Prostate gland (tissue), 2 donors: ENCODE measurements at regions not wholly inside any gene's neighbourhood (a gene's known extent, or its start where the extent isn't known, plus 50 kb on each side); places are given as distances from the start of the nearest gene placed in this dataset.

Experiments used
- DNase-seq: peaks from one replicate; pipeline ENCODE4 v3.0.0-alpha.2; 2019; ENCODE audit warnings: low spot score
- H3K27ac ChIP-seq, 2 donors: fragments of 200-600 bp; sonication (generic); 2 replicates each; pipeline ENCODE4 v1.5.1; 2017 to 2019
- H3K27me3 ChIP-seq: fragments of 200-600 bp; sonication (generic); replicated peaks from 2 replicates; pipeline ENCODE4 v1.5.1; 2019; ENCODE audit not compliant: insufficient read depth
- H3K36me3 ChIP-seq, 2 donors: fragments of 200-600 bp; sonication (generic); 1 replicate in 1 of 2; 2 replicates in 1 of 2; pipeline versions ENCODE4 v1.5.1 to v1.8.1; 2017 to 2019
- H3K4me1 ChIP-seq: fragments of 200-600 bp; sonication (generic); replicated peaks from 2 replicates; pipeline ENCODE4 v1.5.1; 2019
- H3K4me3 ChIP-seq, 2 donors: fragments of 200-600 bp; sonication (generic); 2 replicates each; pipeline ENCODE4 v1.5.1; 2017 to 2019
- H3K9me3 ChIP-seq: fragments of 200-600 bp; sonication (generic); 2 replicates; pipeline ENCODE4 v1.5.1; 2017
- POLR2A ChIP-seq: fragments of 450-650 bp; IDR thresholded peaks from one replicate; pipeline ENCODE4 v1.6.1; 2016; ENCODE audit warnings: antibody characterized with exemption, mild to moderate bottlenecking
- POLR2AphosphoS5 ChIP-seq: sonication (generic); formaldehyde crosslinking; IDR thresholded peaks from one replicate; pipeline ENCODE4 v1.6.1; 2017; ENCODE audit warnings: antibody characterized with exemption
- WGBS: methylation state at CpG from one replicate; pipeline ENCODE4 v1.1.5; 2018; 5-methylcytosine and 5-hydroxymethylcytosine counted together
- intact Hi-C: fragments of 100-400 bp; cut with DNase I; formaldehyde crosslinking; loops from one replicate; pipeline ENCODE4 v1.14.2; 2022
- TF ChIP-seq, protein P1 (sequence below), 4 experiments: fragments of 200-600 bp in 2 of 4; fragments of 450-650 bp in 2 of 4; sonication (generic) in 2 of 4; IDR thresholded peaks; 1 replicate in 3 of 4; 2 replicates in 1 of 4; pipeline ENCODE4 v1.5.1; 2016 to 2019; ENCODE audit warnings: antibody characterized with exemption in 4 of 4, mild to moderate bottlenecking in 2 of 4, moderate library complexity in 2 of 4

DNA sequence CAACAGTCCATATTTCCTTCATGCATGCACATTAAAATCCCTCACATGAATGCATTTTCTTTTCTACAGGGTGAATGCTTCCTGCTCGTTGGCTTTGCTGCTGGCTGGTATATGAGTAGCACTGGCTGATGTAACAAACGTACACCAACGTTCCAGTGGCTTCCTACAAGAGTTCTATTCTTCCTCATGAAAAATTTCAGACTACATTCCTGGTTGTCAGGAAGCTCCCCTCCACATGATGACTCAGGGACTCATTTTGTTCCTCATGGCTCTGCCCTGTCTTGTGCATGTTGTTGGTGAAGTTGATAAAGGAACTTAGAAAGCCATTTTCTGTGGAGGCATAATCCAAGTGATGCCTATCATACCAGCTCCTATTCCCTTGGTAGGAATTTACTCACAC, 470.7 kb upstream of the KLF6 start:
- no peaks in the 10 kb centered on the region for H3K36me3 ChIP-seq
- H3K27ac ChIP-seq, result no peak overlapping the region
- no peaks in the 10 kb centered on the region for H3K4me1 ChIP-seq
- WGBS, result 89% methylated on average over 3 of the region's 3 CpGs
- DNase-seq, result no peak
- no peak for TF ChIP-seq POLR2A
- TF ChIP-seq, protein P1, sequence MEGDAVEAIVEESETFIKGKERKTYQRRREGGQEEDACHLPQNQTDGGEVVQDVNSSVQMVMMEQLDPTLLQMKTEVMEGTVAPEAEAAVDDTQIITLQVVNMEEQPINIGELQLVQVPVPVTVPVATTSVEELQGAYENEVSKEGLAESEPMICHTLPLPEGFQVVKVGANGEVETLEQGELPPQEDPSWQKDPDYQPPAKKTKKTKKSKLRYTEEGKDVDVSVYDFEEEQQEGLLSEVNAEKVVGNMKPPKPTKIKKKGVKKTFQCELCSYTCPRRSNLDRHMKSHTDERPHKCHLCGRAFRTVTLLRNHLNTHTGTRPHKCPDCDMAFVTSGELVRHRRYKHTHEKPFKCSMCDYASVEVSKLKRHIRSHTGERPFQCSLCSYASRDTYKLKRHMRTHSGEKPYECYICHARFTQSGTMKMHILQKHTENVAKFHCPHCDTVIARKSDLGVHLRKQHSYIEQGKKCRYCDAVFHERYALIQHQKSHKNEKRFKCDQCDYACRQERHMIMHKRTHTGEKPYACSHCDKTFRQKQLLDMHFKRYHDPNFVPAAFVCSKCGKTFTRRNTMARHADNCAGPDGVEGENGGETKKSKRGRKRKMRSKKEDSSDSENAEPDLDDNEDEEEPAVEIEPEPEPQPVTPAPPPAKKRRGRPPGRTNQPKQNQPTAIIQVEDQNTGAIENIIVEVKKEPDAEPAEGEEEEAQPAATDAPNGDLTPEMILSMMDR (IDR thresholded peaks at IDR 0.05), result no peak
- TF ChIP-seq POLR2AphosphoS5, result no peak
- H3K27me3 ChIP-seq, result no peaks in the 10 kb centered on the region
- intact Hi-C loops, result no loop called here
- H3K9me3 ChIP-seq, result no peaks in the 10 kb centered on the region
- no peak overlapping the region for H3K4me3 ChIP-seq

DNA sequence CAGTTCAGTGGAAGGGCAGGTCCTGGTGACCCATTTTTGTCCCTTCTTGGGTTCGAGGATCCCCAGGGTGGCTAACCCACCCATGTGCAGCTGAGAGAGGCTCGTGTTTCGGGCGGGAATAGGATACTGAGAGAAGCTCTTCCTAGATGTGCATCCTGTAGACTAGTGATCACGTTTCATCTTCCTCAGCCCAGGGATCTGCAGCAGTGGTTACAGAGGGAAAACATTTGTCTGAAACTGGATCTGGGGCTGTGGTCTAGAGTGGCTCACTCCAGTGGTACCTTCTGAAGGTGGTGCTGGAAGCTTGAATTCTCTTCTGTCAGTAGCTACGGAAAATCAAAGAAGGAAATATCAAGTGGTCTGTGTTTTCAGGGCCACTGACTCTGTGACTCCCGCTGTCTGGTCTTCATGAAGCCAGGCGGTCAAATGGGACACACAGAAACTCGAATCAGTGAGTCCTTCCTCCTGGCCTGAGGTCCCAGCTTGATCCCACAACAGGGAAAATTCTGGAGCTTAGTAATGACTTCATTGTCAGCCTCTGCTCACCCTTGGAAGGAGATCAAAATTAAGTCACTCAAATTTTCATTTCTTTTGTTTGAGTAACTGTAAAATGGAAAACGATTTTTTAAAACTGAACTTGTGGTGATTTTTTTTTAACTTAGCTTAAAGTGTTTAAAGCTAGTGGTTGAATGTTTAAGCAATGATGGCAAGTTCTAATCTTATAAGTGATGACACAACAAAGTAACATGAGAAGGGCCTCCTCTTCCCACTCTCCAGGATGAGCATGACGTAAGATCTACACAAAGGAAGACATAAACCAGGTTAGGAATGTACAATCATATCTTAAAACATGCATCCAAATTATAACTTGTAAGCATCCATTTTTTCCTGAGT, 469.3 kb upstream of the KLF6 start:
- intact Hi-C loops, result no loop called here
- Histone ChIP-seq H3K9me3 (no peaks in the 10 kb centered on the region), H3K36me3 (no peaks in the 10 kb centered on the region), H3K4me3 (no peak overlapping the region), H3K27ac (no peak overlapping the region), H3K27me3 (no peaks in the 10 kb centered on the region), H3K4me1 (no peaks in the 10 kb centered on the region)
- 86% methylated on average over 11 of the region's 11 CpGs for WGBS
- DNase-seq, result no peak
- TF ChIP-seq, protein P1 (IDR thresholded peaks at IDR 0.05), result no peak
- TF ChIP-seq POLR2AphosphoS5 (no peak), POLR2A (no peak)

DNA sequence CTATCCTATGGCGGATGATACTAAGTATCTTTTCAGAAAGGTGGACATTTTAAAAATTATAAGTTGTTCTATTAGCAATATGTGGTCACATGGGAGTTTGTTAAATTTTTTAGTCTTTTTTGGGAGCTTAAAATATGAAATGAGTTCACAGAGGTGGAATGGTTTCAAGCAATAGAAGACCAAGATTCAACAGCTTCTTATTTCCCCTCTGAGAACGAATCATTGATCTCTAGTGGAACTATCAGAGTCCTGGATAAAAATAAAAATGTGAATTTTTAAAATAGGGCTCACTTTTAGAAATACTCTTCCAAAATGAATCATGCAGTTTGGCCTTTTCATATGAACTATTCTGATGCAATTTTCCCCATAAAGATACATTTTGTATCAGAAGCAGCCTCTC, 467.7 kb upstream of the KLF6 start:
- intact Hi-C loops, result no loop called here

DNA sequence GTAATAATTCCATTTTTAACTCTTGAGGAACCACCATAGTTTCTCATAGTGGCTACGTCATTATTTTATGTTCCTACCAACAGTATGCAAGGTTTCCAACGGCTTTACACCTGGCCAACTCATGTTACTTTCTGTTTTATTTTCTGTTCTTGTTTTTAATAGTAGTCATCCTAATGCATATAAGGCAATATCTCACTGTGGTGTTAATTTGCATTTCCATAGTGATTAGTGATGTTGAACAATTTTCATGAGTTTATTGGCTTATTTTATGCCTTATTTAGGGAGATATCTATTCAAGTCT, 465.5 kb upstream of the KLF6 start:
- Histone ChIP-seq H3K4me1 (no peaks in the 10 kb centered on the region), H3K36me3 (no peaks in the 10 kb centered on the region), H3K9me3 (no peaks in the 10 kb centered on the region), H3K27me3 (no peaks in the 10 kb centered on the region), H3K27ac (no peak overlapping the region), H3K4me3 (no peak overlapping the region)
- 93% methylated on average over 2 of the region's 2 CpGs for WGBS
- intact Hi-C loops, result no loop called here
- TF ChIP-seq, protein P1 (IDR thresholded peaks at IDR 0.05), result no peak
- TF ChIP-seq POLR2A (no peak), POLR2AphosphoS5 (no peak)
- no peak for DNase-seq

More for the DNA sequence above, 467.7 kb upstream of the KLF6 start:
- Histone ChIP-seq H3K9me3 (no peaks in the 10 kb centered on the region), H3K27ac (no peak overlapping the region), H3K27me3 (no peaks in the 10 kb centered on the region), H3K4me1 (no peaks in the 10 kb centered on the region), H3K4me3 (no peak overlapping the region), H3K36me3 (no peaks in the 10 kb centered on the region)
- DNase-seq, result no peak
- TF ChIP-seq, protein P1 (IDR thresholded peaks at IDR 0.05), result no peak
- no peak for TF ChIP-seq POLR2AphosphoS5
- TF ChIP-seq POLR2A, result no peak
- 95% methylated on average over 2 of the region's 2 CpGs for WGBS
